Stimulated activated CD4-positive, alpha-beta T cell treated with anti-CD3 and anti-CD28 coated beads, Interleukin-12 subunit alpha, Interleukin-12 subunit beta, amount 100 ng/mL, for 24 hours (primary cell): ENCODE measurements at regions not wholly inside any gene's neighbourhood (a gene's known extent, or its start where the extent isn't known, plus 50 kb on each side); places are given as distances from the start of the nearest gene placed in this dataset.

Source experiments
- DNase-seq, 2 experiments: peaks; one replicate each; pipeline ENCODE4 v3.0.0-alpha.2; 2020; ENCODE audit warnings: low read depth in 2 of 2

- DNase-seq: no peak
Measured at GRCh38 chr9:20197976-20198685, 409.3 kb upstream of the SLC24A2 start.

- no peak for DNase-seq
Measured at GRCh38 chr9:20191228-20191840, 402.5 kb upstream of the SLC24A2 start.

DNA sequence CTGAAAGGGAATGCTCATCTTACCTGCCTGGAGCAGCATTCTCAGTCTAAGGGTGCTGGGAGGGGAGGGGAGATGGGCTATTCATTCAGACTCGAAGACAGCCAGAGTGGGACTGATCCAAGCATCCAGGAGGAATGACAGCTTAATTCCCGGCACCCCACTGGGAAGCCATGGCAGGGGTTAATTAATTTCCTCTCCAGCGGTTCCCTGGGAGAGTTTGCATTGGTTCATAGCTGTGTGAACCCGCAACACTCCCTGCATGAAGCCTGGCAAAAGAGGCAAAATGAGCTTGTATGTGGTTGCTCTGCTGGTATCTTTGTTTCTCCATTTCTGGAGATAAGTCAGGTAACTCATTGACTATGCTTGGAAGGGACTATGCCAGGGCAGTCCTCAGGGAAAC is 401.0 kb upstream of the SLC24A2 start:
- no peak for DNase-seq

GRCh38 chr9:20188616-20189369 is 400.0 kb upstream of the SLC24A2 start:
- no peak for DNase-seq

DNA sequence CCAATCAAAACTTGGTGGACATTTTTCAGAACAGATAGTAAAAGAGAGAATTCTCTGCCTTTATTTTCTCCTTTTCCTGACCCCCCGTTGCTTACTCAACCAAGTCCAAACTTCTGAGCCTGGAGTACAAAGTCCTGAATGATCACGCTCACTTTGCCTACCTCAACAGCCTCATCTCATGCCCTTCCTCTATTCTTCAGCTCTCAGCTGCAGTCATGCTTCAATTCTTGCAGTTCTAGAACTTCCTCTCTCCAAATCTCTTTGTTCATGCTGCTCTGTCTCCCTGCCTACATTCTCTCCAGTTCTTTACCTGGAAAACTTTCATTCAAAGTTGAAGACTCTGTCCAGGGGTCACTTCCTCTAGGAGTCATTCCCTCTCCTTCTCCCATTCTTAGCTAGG is 398.5 kb upstream of the SLC24A2 start:
- DNase-seq: no peak

GRCh38 chr9:20186823-20187222 is 398.0 kb upstream of the SLC24A2 start:
- no peak for DNase-seq

DNA sequence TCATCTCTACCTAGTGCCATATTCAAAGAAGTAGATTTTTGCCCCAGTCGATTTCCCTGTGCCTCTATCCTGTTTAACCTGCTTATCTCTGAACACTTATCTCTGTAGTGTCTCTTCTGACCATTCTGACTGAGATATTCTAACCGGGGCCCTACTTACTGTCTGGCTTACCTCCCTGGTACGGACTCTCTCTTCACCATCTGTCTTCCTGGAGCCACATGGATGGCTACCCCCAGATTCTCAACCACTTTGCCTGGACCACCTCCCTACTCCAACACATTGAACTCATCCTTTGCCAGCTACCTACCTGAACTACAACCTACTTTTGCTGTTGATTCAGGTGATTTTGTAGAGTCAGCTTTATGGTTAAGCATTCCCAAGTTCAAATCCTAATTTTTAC is 397.4 kb upstream of the SLC24A2 start:
- no peak for DNase-seq

GRCh38 chr9:20184541-20184940 is 395.7 kb upstream of the SLC24A2 start:
- DNase-seq: no peak

- no peak for DNase-seq
Measured at GRCh38 chr9:20178679-20179078, 389.8 kb upstream of the SLC24A2 start.

DNA sequence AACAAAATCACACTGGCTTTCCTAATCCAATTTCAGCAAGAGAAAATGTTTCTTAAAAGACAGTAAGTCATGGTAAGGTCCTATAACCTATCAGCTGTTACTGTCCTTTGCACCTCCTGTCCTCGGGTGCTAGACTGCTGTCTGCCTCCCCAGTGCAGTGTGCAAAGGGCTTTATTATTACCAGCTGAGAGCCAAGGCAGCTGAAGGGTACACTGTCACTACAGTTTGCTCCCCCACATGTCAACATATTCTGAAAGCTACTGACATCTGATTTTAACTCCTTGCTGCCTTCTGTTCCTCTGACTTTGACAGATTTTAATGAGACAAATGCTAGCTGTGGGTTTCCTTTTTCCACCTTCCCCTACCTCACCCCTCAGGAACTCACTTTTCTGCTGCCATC is 389.4 kb upstream of the SLC24A2 start:
- no peak for DNase-seq

DNA sequence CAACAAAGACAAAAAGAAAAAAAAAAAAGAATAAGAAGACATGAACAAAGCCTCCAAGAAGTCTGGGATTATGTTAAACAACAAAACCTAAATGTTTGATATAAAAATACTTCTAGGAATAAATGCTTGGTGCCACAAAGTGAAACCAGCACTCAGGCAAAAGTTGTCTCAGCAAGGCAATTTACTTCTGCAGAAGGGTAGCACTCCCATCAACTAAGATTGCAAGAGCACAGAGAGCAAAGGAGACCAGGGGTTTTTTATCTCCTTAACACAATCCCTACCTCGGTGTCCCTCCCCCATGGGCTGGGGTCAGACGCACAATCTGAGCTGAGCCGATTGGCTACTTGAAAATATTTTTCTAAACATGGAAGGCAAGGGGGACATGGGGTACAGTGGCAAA is 381.3 kb upstream of the SLC24A2 start:
- no peak for DNase-seq

GRCh38 chr9:20152151-20152725 is 363.4 kb upstream of the SLC24A2 start:
- no peak for DNase-seq

DNA sequence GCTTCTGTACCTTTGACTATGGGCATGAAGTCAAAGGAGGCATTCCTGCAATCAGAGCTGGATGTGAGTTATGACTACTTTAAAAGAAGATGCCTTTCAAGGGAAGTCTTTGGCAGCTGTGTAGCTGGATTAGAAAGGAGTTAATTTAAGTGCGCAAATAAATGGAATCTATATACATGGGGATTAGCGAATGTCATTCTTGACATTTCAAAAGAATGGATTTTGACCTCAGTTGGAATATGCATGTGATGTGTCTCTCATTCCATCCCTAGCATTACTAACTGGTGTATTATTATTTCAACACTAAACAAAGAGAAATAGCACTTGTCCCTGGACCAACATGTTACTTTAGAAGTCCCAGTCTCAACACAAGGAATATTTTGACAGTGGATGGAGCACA is 359.6 kb upstream of the SLC24A2 start:
- no peak for DNase-seq

- DNase-seq: no peak
Measured at GRCh38 chr9:20144197-20144596, 355.4 kb upstream of the SLC24A2 start.

DNA sequence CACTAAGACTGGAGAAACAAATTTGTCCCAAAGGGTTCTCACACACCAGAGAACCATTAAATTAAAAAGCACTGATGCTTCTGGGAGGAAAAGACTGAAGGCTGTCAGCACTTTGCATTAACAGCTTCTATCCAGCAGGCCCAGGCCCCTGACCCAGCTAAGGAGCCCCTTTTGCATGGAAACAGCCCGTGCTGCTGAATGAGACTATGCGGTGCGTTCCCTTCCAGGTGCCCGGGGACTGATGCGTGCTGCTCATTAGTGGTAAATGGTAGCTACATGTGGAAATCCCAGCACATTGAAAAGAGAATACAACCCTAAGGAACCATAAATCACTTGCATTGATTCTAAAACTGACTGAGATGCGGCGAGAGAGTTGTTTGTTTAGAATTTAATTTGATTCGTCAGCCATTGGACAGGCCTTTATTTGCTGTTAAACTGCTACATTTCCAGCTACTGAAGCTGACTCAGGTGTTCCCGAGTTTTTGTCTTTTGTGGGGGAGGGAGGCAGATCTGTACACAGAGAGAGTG is 351.0 kb upstream of the SLC24A2 start:
- DNase-seq: no peak

GRCh38 chr9:20138841-20139240 is 350.0 kb upstream of the SLC24A2 start:
- DNase-seq: no peak

DNA sequence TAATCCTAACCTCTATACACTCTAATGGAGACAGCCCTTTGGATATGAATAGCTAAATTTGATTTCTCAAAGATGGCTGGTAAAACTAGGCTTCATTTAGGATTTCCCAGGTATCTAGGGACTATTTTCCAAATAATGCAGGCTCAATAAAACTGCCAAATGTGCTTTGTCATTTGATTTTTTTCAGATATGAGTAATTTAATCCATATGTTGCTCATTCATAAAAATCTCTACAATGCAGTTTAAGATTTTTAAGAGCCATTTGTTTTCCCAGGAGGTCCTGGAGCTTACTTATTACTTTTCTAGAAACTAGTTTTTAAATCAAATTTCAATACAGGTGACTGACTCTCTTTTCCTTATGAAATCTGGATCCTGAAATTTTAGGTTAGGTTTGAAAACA is 349.3 kb upstream of the SLC24A2 start:
- no peak for DNase-seq

- no peak for DNase-seq
Measured at GRCh38 chr9:20137425-20137824, 348.6 kb upstream of the SLC24A2 start.

DNA sequence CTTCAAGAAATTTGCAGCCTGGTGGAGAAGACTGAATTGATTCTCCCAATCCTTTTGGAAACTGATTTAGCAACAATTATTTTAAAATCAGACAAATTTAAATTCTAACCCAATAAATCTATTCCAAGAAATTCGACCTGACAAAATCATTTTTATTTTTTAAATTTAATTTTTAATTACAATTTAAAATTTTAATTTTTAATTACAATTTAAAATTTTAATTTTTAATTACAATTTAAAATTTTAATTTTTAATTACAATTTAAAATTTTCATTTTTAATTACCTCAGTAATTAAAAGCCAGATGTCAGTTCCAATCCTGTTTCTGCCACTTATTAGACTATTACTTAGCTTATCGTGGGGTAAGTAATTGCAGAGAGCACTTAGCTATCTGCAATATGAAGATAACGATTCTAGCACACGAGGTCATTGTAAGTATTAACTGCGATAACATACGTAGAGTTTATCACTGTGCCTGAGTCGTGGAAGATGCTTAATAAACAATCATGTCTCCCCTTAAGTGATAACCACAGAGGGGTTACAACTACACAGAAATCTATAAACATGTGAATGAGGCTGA is 346.4 kb upstream of the SLC24A2 start:
- no peak for DNase-seq

DNA sequence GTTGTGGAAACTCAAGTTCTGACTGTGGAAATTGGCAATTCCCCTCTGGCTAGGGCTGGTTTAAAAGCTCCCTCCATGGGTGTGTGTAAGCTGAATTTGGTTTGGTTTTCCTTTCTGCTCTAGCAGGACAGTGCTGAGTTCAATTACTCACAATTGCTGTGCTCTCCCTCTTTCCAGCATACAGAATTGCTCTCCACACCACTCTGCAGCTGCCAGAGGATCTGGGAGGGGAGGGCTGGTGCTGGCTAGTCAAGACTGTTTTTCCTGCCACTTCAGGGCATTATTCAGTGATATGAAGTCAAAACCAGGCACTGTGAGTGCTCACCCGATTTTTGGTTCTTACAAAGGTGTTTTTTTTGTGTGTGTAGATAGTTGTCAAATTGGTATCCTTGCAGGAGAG is 336.9 kb upstream of the SLC24A2 start:
- DNase-seq: no peak

- no peak for DNase-seq
Measured at GRCh38 chr9:20119566-20119965, 330.7 kb upstream of the SLC24A2 start.

DNA sequence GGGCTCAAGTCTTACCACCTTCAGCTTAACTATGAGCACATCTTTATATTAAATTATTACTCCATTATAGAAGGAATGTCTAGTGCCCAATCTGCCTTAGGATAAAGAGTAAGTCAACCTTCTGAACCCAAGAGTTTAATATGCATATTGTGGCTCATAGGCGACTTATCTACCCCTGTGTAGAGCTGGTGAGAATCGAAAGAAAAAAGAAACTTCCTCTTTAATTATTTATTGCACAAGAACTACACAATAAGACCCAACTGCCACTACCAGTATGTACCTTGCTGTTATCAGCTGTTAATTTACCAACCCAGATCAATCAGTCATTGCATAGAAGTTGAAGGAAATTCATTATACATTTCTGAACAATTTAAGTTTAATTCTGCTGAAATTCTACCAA is 329.1 kb upstream of the SLC24A2 start:
- no peak for DNase-seq
